OCI-LY7 (cell line): ENCODE measurements at regions not wholly inside any gene's neighbourhood (a gene's known extent, or its start where the extent isn't known, plus 50 kb on each side); places are given as distances from the start of the nearest gene placed in this dataset. TPM values are rescaled to one million over a fixed set of nuclear protein-coding genes. Genes with fewer than 3 reads are reported as not detected.

Source experiments
- BruUV-seq: library from RNA; stranded (reverse); fragments of 400-500 nt; replicated peaks from 2 replicates; lab custom pipeline; 2021; lab: Mats Ljungman, UMichigan
- CTCF ChIA-PET: fragments of 300-600 bp; sonication (Branson Sonifier 250); formaldehyde crosslinking; loops from one replicate; lab custom pipeline; 2022; ENCODE audit warnings: antibody characterized with exemption; ENCODE audit not compliant: unreplicated experiment; lab: Charles Lee
- POLR2A ChIA-PET: fragments of 300-600 bp; sonication (Branson Sonifier 250); formaldehyde crosslinking; loops from one replicate; lab custom pipeline; 2022; ENCODE audit warnings: antibody characterized with exemption; lab: Charles Lee
- DNase-seq: peaks from one replicate; pipeline ENCODE4 v3.0.0-alpha.2; 2015; ENCODE audit warnings: low spot score
- H2AFZ ChIP-seq: fragments of 200-600 bp; sonication (generic), shearing (Covaris generic); 2 replicates; pipeline ENCODE4 v1.6.1; 2014; ENCODE audit warnings: mild to moderate bottlenecking, antibody characterized with exemption, low read length, moderate library complexity
- H3K27ac ChIP-seq: fragments of 200-600 bp; sonication (generic); 2 replicates; pipeline ENCODE4 v1.5.1; 2014; ENCODE audit warnings: mixed run types, low read depth, mild to moderate bottlenecking, moderate library complexity, low read length, inconsistent platforms; ENCODE audit not compliant: poor library complexity, severe bottlenecking
- H3K36me3 ChIP-seq: fragments of 200-600 bp; sonication (generic); 2 replicates; pipeline ENCODE4 v1.6.1; 2014; ENCODE audit warnings: mild to moderate bottlenecking, antibody characterized with exemption, low read length, moderate library complexity, mixed read lengths; ENCODE audit not compliant: insufficient read depth
- H3K4me1 ChIP-seq: fragments of 200-600 bp; sonication (generic); 2 replicates; pipeline ENCODE4 v1.5.1; 2014; ENCODE audit warnings: mild to moderate bottlenecking, low read length; ENCODE audit not compliant: insufficient read depth, poor library complexity, severe bottlenecking
- H3K4me2 ChIP-seq: fragments of 200-600 bp; sonication (generic); 2 replicates; pipeline ENCODE4 v1.6.1; 2014; ENCODE audit warnings: mild to moderate bottlenecking, low read length
- H3K4me3 ChIP-seq: fragments of 200-600 bp; sonication (generic); 2 replicates; pipeline ENCODE4 v1.5.1; 2014; ENCODE audit warnings: mild to moderate bottlenecking, low read depth, low read length; ENCODE audit not compliant: poor library complexity, severe bottlenecking
- H3K79me2 ChIP-seq: fragments of 200-600 bp; sonication (generic); 2 replicates; pipeline ENCODE4 v1.6.1; 2016; ENCODE audit warnings: low read depth, mild to moderate bottlenecking, low read length, moderate library complexity, mixed read lengths; ENCODE audit not compliant: insufficient read depth
- H3K9me2 ChIP-seq: fragments of 200-600 bp; sonication (generic); 2 replicates; pipeline ENCODE4 v1.6.1; 2016; ENCODE audit warnings: mild to moderate bottlenecking, low read length, mixed read lengths; ENCODE audit not compliant: insufficient read depth
- H3K9me3 ChIP-seq: fragments of 200-600 bp; sonication (generic); 2 replicates; pipeline ENCODE4 v1.6.1; 2014; ENCODE audit warnings: mild to moderate bottlenecking, mixed run types, low read length, mixed read lengths
- H4K20me1 ChIP-seq: fragments of 200-600 bp; sonication (generic); 2 replicates; pipeline ENCODE4 v1.6.1; 2014; ENCODE audit warnings: mild to moderate bottlenecking, antibody characterized with exemption, low read length, moderate library complexity, mixed read lengths; ENCODE audit not compliant: insufficient read depth
- CTCF ChIP-seq: fragments of 200-600 bp; sonication (generic); conservative IDR thresholded peaks from 2 replicates; pipeline ENCODE4 v1.5.1; 2014; ENCODE audit warnings: mild to moderate bottlenecking, antibody characterized with exemption, low read length, moderate library complexity, mixed read lengths
- EZH2phosphoT487 ChIP-seq: fragments of 200-600 bp; sonication (generic); IDR thresholded peaks from 2 replicates; pipeline ENCODE4 v1.6.1; 2018; ENCODE audit warnings: low read depth, borderline replicate concordance, mild to moderate bottlenecking, mixed run types, antibody characterized with exemption, low read length, moderate library complexity, mixed read lengths
- intact Hi-C: fragments of 100-400 bp; cut with micrococcal nuclease; formaldehyde crosslinking; loops from one replicate; pipeline ENCODE4 v1.10.0; 2022; ENCODE audit not compliant: unreplicated experiment
- small RNA-seq: library from RNA; depleted of rRNA; stranded (forward); fragments of <200 nt; gene quantifications from one replicate; pipeline ENCODE3, GENCODE V24; 2014

- Histone ChIP-seq H3K4me2 (no peak overlapping the region), H3K4me3 (no peak overlapping the region), H2AFZ (no peak overlapping the region), H3K27ac (no peak overlapping the region), H3K9me2 (no peaks in the 10 kb centered on the region), H3K4me1 (no peaks in the 10 kb centered on the region), H4K20me1 (no peaks in the 10 kb centered on the region), H3K79me2 (no peaks in the 10 kb centered on the region), H3K9me3 (no peaks in the 10 kb centered on the region), H3K36me3 (no peaks in the 10 kb centered on the region)
- BruUV-seq = no TSS peak
- intact Hi-C loops = no loop called here
- no peak for DNase-seq
- ChIA-PET CTCF (no interaction called here), POLR2A (no interaction called here)
- no peak for TF ChIP-seq CTCF
- TF ChIP-seq EZH2phosphoT487 = no peak
Measured at GRCh38 chr3:116643001-116643400, 66.6 kb upstream of the TUSC7 start.

- H3K79me2 ChIP-seq = no peaks in the 10 kb centered on the region
- no peaks in the 10 kb centered on the region for H4K20me1 ChIP-seq
- H3K4me1 ChIP-seq = no peaks in the 10 kb centered on the region
- no peak overlapping the region for H3K27ac ChIP-seq
- H3K36me3 ChIP-seq = no peaks in the 10 kb centered on the region
- no TSS peak for BruUV-seq
- CTCF ChIA-PET = no interaction called here
- POLR2A ChIA-PET = interaction anchor here (0.6 to 0.7 kb wide), 3 partner anchors 14 to 68 kb away, joined by 3 to 4 read pairs (median 3); no protein-coding TSS in a partner anchor
- intact Hi-C loops = no loop called here
- no peaks in the 10 kb centered on the region for H3K9me2 ChIP-seq
- H2AFZ ChIP-seq = no peak overlapping the region
- H3K4me3 ChIP-seq = no peak overlapping the region
- H3K4me2 ChIP-seq = no peak overlapping the region
- TF ChIP-seq CTCF = no peak
- no peaks in the 10 kb centered on the region for H3K9me3 ChIP-seq
- DNase-seq = no peak
Measured at GRCh38 chr3:116647996-116648395, 61.6 kb upstream of the TUSC7 start.

Small RNAs in the stretch of these regions (small RNA-seq; reads per million reads assigned to genes)
- not detected for gene RN7SL582P
